Skeletal muscle cell (primary cell): ENCODE measurements at regions not wholly inside any gene's neighbourhood (a gene's known extent, or its start where the extent isn't known, plus 50 kb on each side); places are given as distances from the start of the nearest gene placed in this dataset.
A peak's percentile ranks its signal among the peaks of the same experiment; 100 is the strongest.

ENCODE experiments used
- DNase-seq: peaks from one replicate; pipeline ENCODE4 v3.0.0-alpha.2; 2010; ENCODE audit warnings: low read depth
- H3K4me3 ChIP-seq: 2 replicates; pipeline ENCODE4 v1.5.1; 2011; ENCODE audit warnings: low read depth, mild to moderate bottlenecking, control low read depth, low read length, moderate library complexity

GRCh38 chr12:74446466-74446865 is 91.2 kb upstream of the ATXN7L3B start:
- no peak overlapping the region for H3K4me3 ChIP-seq
- no peak for DNase-seq

DNA sequence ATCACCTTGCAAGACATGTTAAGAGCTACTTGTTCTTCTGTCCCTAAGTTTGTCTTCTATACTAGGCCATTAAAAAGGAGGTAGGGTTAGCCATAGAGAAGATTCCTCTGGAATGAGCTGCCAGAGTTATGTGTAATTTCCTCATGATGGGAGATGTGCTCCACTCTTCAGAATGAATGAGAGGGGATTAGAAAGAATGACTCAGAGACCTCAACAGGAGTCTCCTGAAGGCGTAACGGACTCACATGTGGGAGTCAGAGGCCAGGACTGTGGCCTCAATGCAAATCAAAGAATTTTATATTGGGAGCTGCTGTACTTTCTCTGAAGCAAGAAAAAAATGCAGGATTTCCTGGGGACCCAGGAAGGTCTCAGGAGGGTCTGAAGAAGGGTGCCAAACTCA is 87.8 kb upstream of the ATXN7L3B start:
- no peak overlapping the region for H3K4me3 ChIP-seq
- peak; percentile 56 for DNase-seq

DNA sequence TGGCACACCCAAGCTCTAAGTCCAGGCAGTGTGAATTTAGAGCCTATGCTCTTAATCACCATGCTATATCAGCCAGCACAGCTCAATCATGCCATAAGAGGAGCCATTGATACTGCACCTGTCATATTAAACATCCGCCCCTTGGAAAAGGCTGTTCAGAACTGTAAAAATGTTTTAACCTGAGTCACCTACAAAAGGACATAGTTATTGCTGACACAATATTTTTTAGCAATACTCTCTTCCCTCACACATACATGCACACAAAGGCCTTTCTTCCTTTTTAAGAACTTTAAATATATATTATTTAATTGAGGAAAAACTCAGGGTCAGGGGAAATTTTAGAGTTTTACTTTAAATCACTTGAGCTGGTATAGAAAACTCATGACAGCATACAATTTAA is 83.5 kb upstream of the ATXN7L3B start:
- no peak for DNase-seq
- H3K4me3 ChIP-seq, result no peak overlapping the region

DNA sequence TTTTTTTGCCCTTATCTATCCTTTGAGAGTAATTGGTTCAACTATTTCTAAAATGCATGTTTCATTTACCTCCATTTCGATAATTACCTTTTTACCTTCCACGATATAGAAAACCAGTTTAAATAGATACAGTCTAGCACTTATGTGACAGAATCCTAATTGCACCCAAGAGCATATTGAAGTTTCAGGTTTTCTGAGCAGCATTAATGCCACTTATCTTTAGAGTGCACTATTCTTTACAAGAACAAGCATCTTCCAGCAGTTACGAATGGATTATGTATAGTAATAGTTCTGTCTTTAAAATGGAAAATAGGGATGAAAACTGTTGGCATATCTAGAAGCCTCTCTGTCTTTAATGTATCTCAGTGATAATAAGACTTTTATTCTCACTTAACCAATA is 82.2 kb upstream of the ATXN7L3B start:
- DNase-seq, result no peak
- H3K4me3 ChIP-seq, result no peak overlapping the region

GRCh38 chr12:74456431-74456830 is 81.2 kb upstream of the ATXN7L3B start:
- no peak overlapping the region for H3K4me3 ChIP-seq
- no peak for DNase-seq

DNA sequence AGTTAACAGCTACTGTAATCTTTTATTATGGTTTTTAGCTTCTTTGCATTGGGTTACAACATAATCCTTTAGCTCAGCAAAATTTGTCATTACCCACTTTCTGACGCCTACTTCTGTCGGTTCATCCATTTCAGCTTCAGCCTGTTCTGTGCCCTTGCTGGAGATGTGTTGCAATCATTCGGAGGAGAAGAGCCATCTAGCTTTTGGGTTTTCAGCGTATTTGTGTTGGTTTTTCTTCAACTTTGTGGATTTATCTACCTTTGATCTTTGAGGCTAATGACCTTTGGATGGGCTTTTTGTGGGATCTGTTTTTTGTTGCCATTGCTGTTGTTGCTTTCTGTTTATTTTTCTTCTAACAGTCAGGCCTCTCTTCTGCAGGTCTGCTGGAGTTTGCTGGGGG is 69.2 kb upstream of the ATXN7L3B start:
- H3K4me3 ChIP-seq, result no peak overlapping the region
- no peak for DNase-seq

GRCh38 chr12:74476234-74476633 is 61.4 kb upstream of the ATXN7L3B start:
- no peak overlapping the region for H3K4me3 ChIP-seq
- no peak for DNase-seq

DNA sequence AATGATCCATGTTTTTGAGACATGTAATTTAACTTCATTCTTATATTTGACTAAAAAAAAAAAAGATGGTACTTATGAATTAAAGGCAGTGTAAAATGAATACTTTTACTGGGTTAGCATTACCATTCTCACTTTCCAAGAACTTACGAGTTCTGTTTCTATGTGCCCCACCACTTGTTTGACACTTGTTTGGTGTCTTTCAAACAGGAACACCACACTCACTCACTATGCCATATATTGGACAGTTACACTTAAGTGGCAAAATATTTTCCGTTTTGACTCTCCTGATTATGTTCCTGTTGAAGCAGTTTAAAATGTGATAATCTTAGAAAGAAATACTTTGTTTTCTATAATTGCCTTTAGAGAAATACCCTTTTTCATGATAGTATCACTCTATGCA is 56.6 kb upstream of the ATXN7L3B start:
- no peak overlapping the region for H3K4me3 ChIP-seq
- DNase-seq, result no peak

DNA sequence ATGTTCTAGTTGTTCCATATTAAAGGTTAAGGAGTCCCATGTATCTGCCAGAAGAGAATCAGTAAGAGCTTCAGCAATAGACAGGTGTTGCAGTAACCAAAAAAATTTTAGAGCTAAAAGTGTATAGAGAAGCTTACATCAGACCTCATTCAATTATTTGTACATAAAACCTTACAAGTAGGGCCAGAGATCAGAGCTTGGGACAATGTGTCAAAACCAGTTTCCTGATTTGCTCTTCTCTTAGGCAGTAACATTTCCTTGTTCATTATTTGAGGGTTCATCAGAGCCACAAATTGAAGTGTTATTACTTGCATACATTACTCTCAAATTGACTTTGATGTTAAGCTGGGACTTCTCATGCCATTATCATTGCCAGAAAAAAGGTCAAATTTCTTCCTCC is 55.5 kb upstream of the ATXN7L3B start:
- no peak for DNase-seq
- H3K4me3 ChIP-seq, result no peak overlapping the region

DNA sequence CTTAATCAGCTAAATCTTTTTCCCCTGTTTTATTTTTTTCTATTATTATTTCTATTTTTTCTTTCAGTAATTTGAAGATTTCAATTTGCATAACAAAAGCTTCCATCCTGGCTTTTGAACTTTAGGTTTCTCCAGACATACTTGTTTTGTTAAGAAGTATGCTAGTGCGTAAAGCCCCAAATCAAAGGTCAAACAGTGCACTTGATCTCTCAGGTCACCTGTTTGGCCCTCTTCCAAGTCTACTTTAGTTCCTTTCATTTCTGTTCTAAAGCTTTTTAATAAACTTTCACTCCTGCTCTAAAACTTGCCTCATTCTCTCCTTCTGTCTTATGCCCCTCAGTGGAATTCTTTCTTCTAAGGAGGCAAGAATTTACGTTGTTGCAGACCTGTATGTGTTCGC is 54.6 kb upstream of the ATXN7L3B start:
- H3K4me3 ChIP-seq, result no peak overlapping the region
- DNase-seq, result no peak
